Esophagus squamous epithelium (tissue), 5 donors: ENCODE measurements at regions not wholly inside any gene's neighbourhood (a gene's known extent, or its start where the extent isn't known, plus 50 kb on each side); places are given as distances from the start of the nearest gene placed in this dataset.
"Not testable (repeated sequence)": the region's sequence is repeated elsewhere in the genome, so short reads cannot be mapped to it uniquely, and the experiment has no call there.

Experiments
- DNase-seq: peaks from one replicate; lab custom pipeline; 2025; lab: John Stamatoyannopoulos, UW
- H3K27ac ChIP-seq, 4 donors: fragments of 200-600 bp; sonication (generic); one replicate each; pipeline ENCODE4 v1.5.1; 2016 to 2019; ENCODE audit warnings: mild to moderate bottlenecking in 1 of 4
- H3K27me3 ChIP-seq, 4 donors: fragments of 200-600 bp; sonication (generic); 1 replicate in 3 of 4; 2 replicates in 1 of 4; pipeline versions ENCODE4 v1.5.1 to v1.6.0; 2017 to 2021; ENCODE audit warnings: antibody characterized with exemption in 1 of 4
- H3K36me3 ChIP-seq, 3 donors: fragments of 200-600 bp; sonication (generic); one replicate each; pipeline ENCODE4 v1.5.1; 2016 to 2019
- H3K4me1 ChIP-seq, 3 donors: fragments of 200-600 bp; sonication (generic); one replicate each; pipeline ENCODE4 v1.5.1; 2017 to 2019
- H3K4me3 ChIP-seq, 4 donors: fragments of 200-600 bp; sonication (generic); 1 replicate in 3 of 4; 2 replicates in 1 of 4; pipeline ENCODE4 v1.5.1; 2016 to 2019; ENCODE audit warnings: mild to moderate bottlenecking in 2 of 4, moderate library complexity in 1 of 4
- H3K9me3 ChIP-seq, 3 donors: fragments of 200-600 bp; sonication (generic); one replicate each; pipeline ENCODE4 v1.5.1; 2016 to 2019
- CTCF ChIP-seq, 6 experiments: fragments of 450-650 bp in 4 of 6; fragments of 200-600 bp in 2 of 6; sonication (generic) in 2 of 6; IDR thresholded peaks; one replicate each; pipeline ENCODE4 v1.5.1; 2016 to 2019; ENCODE audit warnings: antibody characterized with exemption in 6 of 6, mild to moderate bottlenecking in 4 of 6, moderate library complexity in 4 of 6
- POLR2A ChIP-seq, 4 donors: fragments of 450-650 bp; IDR thresholded peaks; one replicate each; pipeline ENCODE4 v1.6.1; 2017; ENCODE audit warnings: antibody characterized with exemption in 4 of 4, mild to moderate bottlenecking in 4 of 4, moderate library complexity in 3 of 4
- WGBS, 2 donors: methylation state at CpG; one replicate each; pipeline ENCODE4 v1.1.5; 2018; 5-methylcytosine and 5-hydroxymethylcytosine counted together
- intact Hi-C: fragments of 100-400 bp; cut with DNase I; formaldehyde crosslinking; loops from one replicate; pipeline ENCODE4 v1.15.0; 2022
- donor health status: DM: yes; HTN: yes; CAD: no.

DNA sequence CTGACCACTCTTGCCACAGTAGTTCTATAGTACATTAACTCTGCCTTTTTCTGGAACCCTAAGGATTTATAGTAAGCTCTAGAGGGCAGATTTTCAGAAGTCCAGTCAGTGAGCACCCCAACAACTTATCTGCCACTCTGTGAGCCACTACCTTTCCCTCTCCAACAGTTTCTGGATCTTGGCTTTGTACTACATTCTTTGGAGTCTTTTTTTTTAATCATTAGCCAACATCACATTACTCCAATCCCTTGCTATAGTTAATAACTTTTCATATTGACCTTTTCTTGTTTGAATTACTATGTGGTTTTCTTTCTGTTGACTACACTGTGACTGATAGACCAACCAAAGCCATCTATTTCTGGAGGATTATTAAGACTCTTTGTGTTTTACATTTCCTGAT lies 1596.7 kb upstream of the PRMT6 start:
- Histone ChIP-seq H3K36me3 (no peaks in the 10 kb centered on the region), H3K9me3 (no peaks in the 10 kb centered on the region), H3K4me1 (no peaks in the 10 kb centered on the region), H3K27ac (no peak overlapping the region), H3K27me3 (no peaks in the 10 kb centered on the region), H3K4me3 (no peak overlapping the region)
- DNase-seq: no peak
- intact Hi-C loops: no loop called here
- TF ChIP-seq CTCF (IDR thresholded peaks at IDR 0.05) (no peak), POLR2A (IDR thresholded peaks at IDR 0.05) (no peak)

DNA sequence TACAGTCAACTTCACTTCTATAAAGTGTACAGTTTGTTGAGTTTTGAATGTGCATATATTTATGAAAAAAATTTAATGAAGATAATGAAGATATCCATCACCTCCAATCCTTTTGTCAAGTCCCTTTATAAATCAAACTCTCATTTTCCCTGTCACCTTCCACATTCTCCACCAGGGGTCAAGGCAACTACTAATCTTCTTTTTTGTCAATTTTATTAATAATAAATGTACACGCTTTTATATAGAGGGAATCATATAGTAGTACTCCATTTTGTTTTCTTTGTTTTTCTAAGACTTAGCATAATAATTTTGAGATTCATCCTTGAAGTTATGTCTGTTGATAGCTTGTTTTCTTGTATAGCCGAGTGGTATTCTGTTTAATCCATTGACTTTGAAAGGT lies 1594.2 kb upstream of the PRMT6 start:
- no peak overlapping the region for H3K4me3 ChIP-seq
- TF ChIP-seq POLR2A (IDR thresholded peaks at IDR 0.05): no peak
- TF ChIP-seq CTCF (IDR thresholded peaks at IDR 0.05): no peak
- 74 to 85% methylated on average over 2 of the region's 2 CpGs for WGBS, 2 donors
- H3K4me1 ChIP-seq: no peaks in the 10 kb centered on the region
- H3K9me3 ChIP-seq: no peaks in the 10 kb centered on the region
- H3K27me3 ChIP-seq: no peaks in the 10 kb centered on the region
- no peak for DNase-seq
- H3K27ac ChIP-seq: no peak overlapping the region
- H3K36me3 ChIP-seq: no peaks in the 10 kb centered on the region
- intact Hi-C loops: no loop called here

DNA sequence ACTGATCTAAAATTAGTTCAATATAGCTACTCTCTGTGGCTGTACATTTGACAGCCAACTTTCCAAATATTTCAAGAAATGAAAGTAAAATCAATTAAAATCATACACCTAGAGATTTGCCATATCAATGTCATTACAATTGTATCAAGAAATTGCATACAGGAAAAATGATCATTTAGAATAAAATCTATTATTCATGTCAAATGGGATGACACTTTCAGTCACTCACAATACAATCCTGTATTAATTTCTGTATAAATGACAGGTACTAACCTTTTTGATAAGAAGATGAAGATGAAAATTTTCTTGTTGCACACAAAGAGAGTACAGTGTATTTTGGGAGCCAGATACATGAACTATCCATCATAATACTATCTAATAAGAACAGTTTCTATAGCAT lies 1588.9 kb upstream of the PRMT6 start:
- Histone ChIP-seq H3K27ac (no peak overlapping the region), H3K9me3 (no peaks in the 10 kb centered on the region), H3K27me3 (no peaks in the 10 kb centered on the region), H3K36me3 (no peaks in the 10 kb centered on the region), H3K4me3 (no peak overlapping the region), H3K4me1 (no peaks in the 10 kb centered on the region)
- DNase-seq: no peak
- intact Hi-C loops: no loop called here
- TF ChIP-seq CTCF (IDR thresholded peaks at IDR 0.05) (no peak), POLR2A (IDR thresholded peaks at IDR 0.05) (no peak)

DNA sequence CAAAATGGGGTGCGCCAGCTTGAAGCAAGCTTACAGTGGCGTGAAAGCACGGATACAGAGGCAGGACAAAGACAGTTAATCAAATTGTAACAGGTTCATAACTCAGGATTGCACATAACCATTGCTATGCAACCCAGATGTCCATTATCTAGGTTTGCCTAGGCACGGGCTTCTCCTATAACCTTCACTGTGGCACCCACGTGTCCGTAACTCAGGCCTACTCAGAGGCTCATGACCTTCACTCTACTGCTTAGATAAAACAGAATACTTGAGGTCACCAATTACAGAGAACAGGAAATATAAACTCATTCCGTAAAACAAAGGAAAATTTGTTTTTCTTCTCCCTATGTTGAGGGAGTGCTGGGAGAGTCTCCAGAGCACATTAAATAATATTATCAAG lies 1585.9 kb upstream of the PRMT6 start:
- WGBS, 2 donors: 67 to 68% methylated on average over 6 to 7 of the region's 7 CpGs
- H3K27me3 ChIP-seq, H3K36me3 ChIP-seq, intact Hi-C loops, H3K4me3 ChIP-seq, DNase-seq, H3K4me1 ChIP-seq, H3K9me3 ChIP-seq, H3K27ac ChIP-seq: not testable (repeated sequence)

DNA sequence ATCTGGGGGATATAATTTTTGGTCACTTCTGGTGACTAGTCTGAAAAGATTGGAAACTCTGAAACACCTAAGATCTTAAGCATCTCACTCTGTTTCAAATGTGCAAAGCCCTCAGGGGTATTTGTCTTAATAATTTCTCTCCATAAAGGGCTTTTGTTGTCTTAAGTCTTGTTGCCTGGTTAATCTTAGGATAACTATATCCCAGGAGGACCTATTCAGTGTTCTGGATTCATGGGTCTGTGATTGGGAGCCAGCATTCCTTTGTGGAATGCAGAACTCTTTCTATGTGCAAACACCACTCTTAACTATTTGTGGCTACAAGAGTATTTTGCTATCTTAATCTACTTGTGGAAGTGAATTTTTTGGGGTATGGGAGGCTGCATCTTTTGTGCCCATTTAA lies 1573.0 kb upstream of the PRMT6 start:
- no peak overlapping the region for H3K27ac ChIP-seq
- intact Hi-C loops: no loop called here
- H3K27me3 ChIP-seq: no peaks in the 10 kb centered on the region
- no peaks in the 10 kb centered on the region for H3K4me1 ChIP-seq
- no peaks in the 10 kb centered on the region for H3K9me3 ChIP-seq
- no peaks in the 10 kb centered on the region for H3K36me3 ChIP-seq
- DNase-seq: no peak
- H3K4me3 ChIP-seq: no peak overlapping the region
- TF ChIP-seq POLR2A (IDR thresholded peaks at IDR 0.05) (no peak), CTCF (IDR thresholded peaks at IDR 0.05) (no peak)

DNA sequence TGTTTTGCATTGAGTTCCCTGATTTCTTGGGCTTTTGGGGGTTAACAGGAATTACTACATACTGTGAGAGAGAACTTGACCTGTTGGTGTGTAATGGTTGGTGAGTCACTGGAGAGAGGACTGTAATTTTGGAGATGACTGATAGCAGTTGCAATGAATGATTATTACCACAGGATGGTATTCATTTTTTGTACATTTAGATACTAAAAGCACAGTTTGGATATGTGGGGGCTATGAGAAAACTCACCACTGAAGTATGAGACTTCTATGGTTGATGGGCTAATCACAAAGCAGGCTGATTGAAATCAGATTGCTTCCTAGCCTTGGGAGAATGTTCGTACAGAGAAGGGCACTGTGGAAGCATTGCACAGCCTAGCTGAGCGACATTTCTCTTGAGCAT lies 1571.3 kb upstream of the PRMT6 start:
- Histone ChIP-seq H3K4me3 (no peak overlapping the region), H3K9me3 (no peaks in the 10 kb centered on the region), H3K36me3 (no peaks in the 10 kb centered on the region), H3K4me1 (no peaks in the 10 kb centered on the region), H3K27ac (no peak overlapping the region), H3K27me3 (no peaks in the 10 kb centered on the region)
- WGBS, 2 donors: 58 to 88% methylated on average over 2 of the region's 2 CpGs
- TF ChIP-seq POLR2A (IDR thresholded peaks at IDR 0.05) (no peak), CTCF (IDR thresholded peaks at IDR 0.05) (no peak)
- DNase-seq: no peak
- intact Hi-C loops: no loop called here
